ENCODE measurements at regions not wholly inside any gene's neighbourhood (a gene's known extent, or its start where the extent isn't known, plus 50 kb on each side); places are given as distances from the start of the nearest gene placed in this dataset.

GRCh38 chrX:97673135-97673534 lies 789.4 kb downstream of the RPA4 start:
- no peak overlapping the region for H3K9ac ChIP-seq (ENCODE audit: low read depth, low read length)
- no peak overlapping the region for H4K8ac ChIP-seq (ENCODE audit: low read depth in 2 of 2, low read length in 2 of 2)
- in situ Hi-C loops (cut with MboI; ENCODE audit: low sequenced_read_pairs), result no loop called here
- H3K4me1 ChIP-seq (ENCODE audit: control insufficient read depth, insufficient read depth, low read length), result no peaks in the 10 kb centered on the region
- H4K20me1 ChIP-seq (ENCODE audit: insufficient read depth, low read length), result no peaks in the 10 kb centered on the region
- H3K23ac ChIP-seq (ENCODE audit: low read depth, low read length), result no peak overlapping the region
- H4K91ac ChIP-seq (ENCODE audit: insufficient read depth, low read depth, low read length), result no peak overlapping the region
- no peak for ATAC-seq (ENCODE audit: low read depth)
- ChIA-PET CTCF (no interaction called here), POLR2A (ENCODE audit: unreplicated experiment) (no interaction called here)
- H2BK15ac ChIP-seq (ENCODE audit: low read depth, low read length), result no peak overlapping the region
- H3K79me1 ChIP-seq (ENCODE audit: low read depth in 1 of 2, low read length in 2 of 2), result no peaks in the 10 kb centered on the region
- no peak for DNase-seq
- no TSS peak for BruUV-seq (replicated peaks)
- H2BK120ac ChIP-seq (ENCODE audit: low read depth, low read length), result no peak overlapping the region
- H3K4me3 ChIP-seq (ENCODE audit: insufficient read depth, low read depth, low read length), result no peak overlapping the region
- H2AK9ac ChIP-seq (replicated peaks; ENCODE audit: low read depth, low read length, poor library complexity), result no peak overlapping the region
- H3K4me2 ChIP-seq (ENCODE audit: low read depth, low read length), result no peak overlapping the region
- no peak overlapping the region for H4K5ac ChIP-seq (ENCODE audit: low read depth, low read length)
- H2BK20ac ChIP-seq (ENCODE audit: low read depth, low read length), result no peak overlapping the region
- H3K56ac ChIP-seq (ENCODE audit: extremely low read depth, insufficient read depth, low read length), result no peak overlapping the region
- 83% methylated on average over 1 of the region's 5 CpGs; no CpG with 5 or more reads in 1 of the 2 experiments for WGBS, 2 experiments (ENCODE audit: extremely low coverage in 2 of 2, insufficient read length in 1 of 2)
- H2AK5ac ChIP-seq (ENCODE audit: low read depth, low read length), result no peak overlapping the region
- H2AFZ ChIP-seq (replicated peaks; ENCODE audit: low read length, poor library complexity), result no peak overlapping the region
- H2BK5ac ChIP-seq (ENCODE audit: low read depth, low read length, poor library complexity, severe bottlenecking), result no peak overlapping the region
- H3K27ac ChIP-seq (ENCODE audit: insufficient read depth, low read length), result no peak overlapping the region
- no peak overlapping the region for H3K18ac ChIP-seq (ENCODE audit: low read depth, low read length)
- peaks cover 2% of the 10 kb centered on the region; the same call in 1 of the 2 replicates for H3K27me3 ChIP-seq (ENCODE audit: control insufficient read depth, insufficient read depth, low read length)
- intact Hi-C loops (cut with micrococcal nuclease), result no loop called here
- no peaks in the 10 kb centered on the region for H3K9me3 ChIP-seq (ENCODE audit: control insufficient read depth, insufficient read depth, low read length)
- no peaks in the 10 kb centered on the region for H3K36me3 ChIP-seq (ENCODE audit: control insufficient read depth, insufficient read depth, low read length)
- H3K9me1 ChIP-seq (ENCODE audit: insufficient read depth, low read length), result no peaks in the 10 kb centered on the region
- TF ChIP-seq MAFK (IDR thresholded peaks at IDR 0.05; ENCODE audit: low read depth, low read length) (no peak), BHLHE40 (IDR thresholded peaks at IDR 0.05; ENCODE audit: low read depth, low read length) (no peak), CTCF (conservative IDR thresholded peaks at IDR 0.05; ENCODE audit: low read depth, low read length) (no peak), MAZ (IDR thresholded peaks at IDR 0.05; ENCODE audit: borderline replicate concordance, low read depth, low read length) (no peak), NFE2L2 (IDR thresholded peaks at IDR 0.05; ENCODE audit: low read depth, low read length) (no peak), ELK1 (IDR thresholded peaks at IDR 0.05; ENCODE audit: borderline replicate concordance, low read depth, low read length) (no peak), CHD1 (IDR thresholded peaks at IDR 0.05; ENCODE audit: low read depth, low read length) (no peak), MXI1 (IDR thresholded peaks at IDR 0.05; ENCODE audit: borderline replicate concordance, low read depth, low read length) (no peak), CEBPB (IDR thresholded peaks at IDR 0.05; ENCODE audit: low read depth, low read length) (no peak), RFX5 (IDR thresholded peaks at IDR 0.05; ENCODE audit: low read depth, low read length) (no peak), SMC3 (IDR thresholded peaks at IDR 0.05; ENCODE audit: low read depth, low read length) (no peak)
- dilution Hi-C loops (cut with HindIII; ENCODE audit: low sequenced_read_pairs, unreplicated experiment), result no loop called here
- no peak overlapping the region for H3K14ac ChIP-seq (replicated peaks; ENCODE audit: low read depth, low read length)
- H3K4ac ChIP-seq (ENCODE audit: low read depth, low read length), result no peak overlapping the region
